SK-N-SH (cell line): ENCODE measurements at regions not wholly inside any gene's neighbourhood (a gene's known extent, or its start where the extent isn't known, plus 50 kb on each side); places are given as distances from the start of the nearest gene placed in this dataset.

Source experiments
- CTCF ChIP-seq: fragments of 200-600 bp; sonication (generic); IDR thresholded peaks from 2 replicates; pipeline ENCODE4 v1.6.1; 2017; ENCODE audit warnings: antibody characterized with exemption, mild to moderate bottlenecking, moderate library complexity
- EP300 ChIP-seq, 2 experiments: IDR thresholded peaks; 2 replicates each; pipeline versions ENCODE4 v1.4.0 to v1.6.1; 2012; ENCODE audit warnings: borderline replicate concordance in 1 of 2, low read depth in 1 of 2, low read length in 1 of 2
- IRF3 ChIP-seq: fragments of 150-350 bp; IDR thresholded peaks from 2 replicates; pipeline ENCODE4 v1.6.1; 2016; ENCODE audit warnings: mild to moderate bottlenecking, low read depth, low read length
- JUND ChIP-seq: IDR thresholded peaks from 2 replicates; pipeline ENCODE4 v1.4.0; 2012
- MAX ChIP-seq: IDR thresholded peaks from 2 replicates; pipeline ENCODE4 v1.4.0; 2012; ENCODE audit warnings: low read depth
- MEF2A ChIP-seq: IDR thresholded peaks from 2 replicates; pipeline ENCODE4 v1.4.0; 2012; ENCODE audit warnings: low read depth, borderline replicate concordance
- RFX5 ChIP-seq: IDR thresholded peaks from 2 replicates; pipeline ENCODE4 v1.6.1; 2012; ENCODE audit warnings: mild to moderate bottlenecking, improper control_type of control experiment, low read length
- TCF12 ChIP-seq: IDR thresholded peaks from 2 replicates; pipeline ENCODE4 v1.4.0; 2012
- YY1 ChIP-seq: IDR thresholded peaks from 2 replicates; pipeline ENCODE4 v1.4.0; 2012; ENCODE audit warnings: low read depth, mild to moderate bottlenecking
- TF ChIP-seq, protein P1 (sequence below): IDR thresholded peaks from 2 replicates; pipeline ENCODE4 v1.6.1; 2012; ENCODE audit warnings: mild to moderate bottlenecking, low read depth, low read length, moderate library complexity

- TF ChIP-seq CTCF (no peak), JUND (no peak), IRF3 (no peak), TCF12 (no peak), MEF2A (no peak), MAX (no peak), EP300 (IDR thresholded peaks at IDR 0.05; ENCODE audit: borderline replicate concordance in 1 of 2, low read depth in 1 of 2, low read length in 1 of 2) (no peak), RFX5 (no peak), YY1 (no peak)
- TF ChIP-seq, protein P1, sequence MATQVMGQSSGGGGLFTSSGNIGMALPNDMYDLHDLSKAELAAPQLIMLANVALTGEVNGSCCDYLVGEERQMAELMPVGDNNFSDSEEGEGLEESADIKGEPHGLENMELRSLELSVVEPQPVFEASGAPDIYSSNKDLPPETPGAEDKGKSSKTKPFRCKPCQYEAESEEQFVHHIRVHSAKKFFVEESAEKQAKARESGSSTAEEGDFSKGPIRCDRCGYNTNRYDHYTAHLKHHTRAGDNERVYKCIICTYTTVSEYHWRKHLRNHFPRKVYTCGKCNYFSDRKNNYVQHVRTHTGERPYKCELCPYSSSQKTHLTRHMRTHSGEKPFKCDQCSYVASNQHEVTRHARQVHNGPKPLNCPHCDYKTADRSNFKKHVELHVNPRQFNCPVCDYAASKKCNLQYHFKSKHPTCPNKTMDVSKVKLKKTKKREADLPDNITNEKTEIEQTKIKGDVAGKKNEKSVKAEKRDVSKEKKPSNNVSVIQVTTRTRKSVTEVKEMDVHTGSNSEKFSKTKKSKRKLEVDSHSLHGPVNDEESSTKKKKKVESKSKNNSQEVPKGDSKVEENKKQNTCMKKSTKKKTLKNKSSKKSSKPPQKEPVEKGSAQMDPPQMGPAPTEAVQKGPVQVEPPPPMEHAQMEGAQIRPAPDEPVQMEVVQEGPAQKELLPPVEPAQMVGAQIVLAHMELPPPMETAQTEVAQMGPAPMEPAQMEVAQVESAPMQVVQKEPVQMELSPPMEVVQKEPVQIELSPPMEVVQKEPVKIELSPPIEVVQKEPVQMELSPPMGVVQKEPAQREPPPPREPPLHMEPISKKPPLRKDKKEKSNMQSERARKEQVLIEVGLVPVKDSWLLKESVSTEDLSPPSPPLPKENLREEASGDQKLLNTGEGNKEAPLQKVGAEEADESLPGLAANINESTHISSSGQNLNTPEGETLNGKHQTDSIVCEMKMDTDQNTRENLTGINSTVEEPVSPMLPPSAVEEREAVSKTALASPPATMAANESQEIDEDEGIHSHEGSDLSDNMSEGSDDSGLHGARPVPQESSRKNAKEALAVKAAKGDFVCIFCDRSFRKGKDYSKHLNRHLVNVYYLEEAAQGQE = no peak
Measured at GRCh38 chr22:22410121-22410520, 98.4 kb downstream of the ZNF280B start.
